HG02970 (cell line): ENCODE measurements at regions not wholly inside any gene's neighbourhood (a gene's known extent, or its start where the extent isn't known, plus 50 kb on each side); places are given as distances from the start of the nearest gene placed in this dataset.
"Not testable (repeated sequence)": the region's sequence is repeated elsewhere in the genome, so short reads cannot be mapped to it uniquely, and the experiment has no call there.

Experiments
- ATAC-seq: cut with Tn5 transposase; IDR thresholded peaks from one replicate; pipeline ENCODE4 v1.9.1; 2021; ENCODE audit warnings: mild to moderate bottlenecking, moderate library complexity, moderate number of reproducible peaks; ENCODE audit not compliant: unreplicated experiment, low FRiP score

DNA sequence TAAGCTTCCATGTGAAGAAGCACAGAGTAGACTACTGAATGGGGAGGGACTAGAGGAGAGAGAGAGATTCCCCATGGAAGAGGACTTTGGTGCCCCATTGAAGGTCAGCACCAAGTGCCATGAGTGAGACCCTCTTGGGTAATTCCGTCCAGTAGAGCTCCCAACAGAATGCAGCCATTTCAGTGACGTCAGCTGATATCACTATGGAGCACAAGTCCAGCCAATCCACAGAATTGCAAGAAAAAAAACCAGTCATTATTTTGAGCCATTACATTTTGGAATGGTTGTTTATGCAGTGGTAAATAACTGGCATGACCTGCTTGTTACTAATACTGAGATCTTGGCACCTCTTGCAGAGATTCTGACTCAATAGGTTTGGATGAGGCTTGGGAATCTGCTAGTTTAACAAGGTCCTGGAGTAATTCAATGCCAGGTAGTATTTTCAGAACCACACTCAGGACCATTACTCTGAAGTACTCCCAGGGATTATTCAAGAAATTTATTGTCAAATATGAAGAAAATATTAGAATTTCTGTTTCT lies 52.6 kb upstream of the SP8 start:
- ATAC-seq: no peak

DNA sequence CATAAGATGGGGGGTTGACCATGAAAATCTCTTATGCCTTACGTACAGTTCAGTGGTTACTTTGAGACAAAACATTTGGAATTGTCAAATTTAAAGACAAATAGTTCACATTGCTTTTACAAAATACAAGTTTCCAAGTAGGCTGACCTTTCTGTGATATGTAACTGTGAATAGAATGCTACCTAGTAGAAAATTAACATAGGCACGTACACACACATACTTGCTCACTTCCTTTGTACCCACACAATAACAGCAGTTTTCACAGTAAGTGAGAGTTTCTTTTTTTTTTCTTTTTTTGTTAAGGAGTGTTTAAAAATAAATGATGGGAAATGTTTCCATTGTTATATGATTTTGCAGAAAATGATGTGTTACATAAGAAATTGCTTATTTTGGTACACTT lies 53.3 kb upstream of the SP8 start:
- no peak for ATAC-seq

DNA sequence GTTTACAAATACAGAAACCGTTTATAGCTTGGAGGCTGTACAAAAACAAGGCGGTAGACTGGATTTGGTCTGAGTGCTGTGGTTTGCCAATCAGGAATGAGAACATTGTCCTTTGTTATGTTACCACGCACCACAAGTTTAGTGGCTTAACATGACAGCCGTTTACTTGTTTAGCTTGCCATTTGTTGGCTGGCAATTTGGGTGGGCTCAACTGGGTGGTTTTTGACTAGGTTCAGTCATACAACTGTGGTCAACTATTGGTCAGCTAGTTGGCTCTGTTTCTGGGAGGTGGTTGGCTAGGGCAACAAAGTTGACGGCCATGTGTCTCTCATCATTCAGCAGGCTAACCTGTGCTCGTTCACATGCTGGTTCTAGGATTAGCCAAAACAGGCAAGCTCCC lies 60.1 kb upstream of the SP8 start:
- no peak for ATAC-seq

DNA sequence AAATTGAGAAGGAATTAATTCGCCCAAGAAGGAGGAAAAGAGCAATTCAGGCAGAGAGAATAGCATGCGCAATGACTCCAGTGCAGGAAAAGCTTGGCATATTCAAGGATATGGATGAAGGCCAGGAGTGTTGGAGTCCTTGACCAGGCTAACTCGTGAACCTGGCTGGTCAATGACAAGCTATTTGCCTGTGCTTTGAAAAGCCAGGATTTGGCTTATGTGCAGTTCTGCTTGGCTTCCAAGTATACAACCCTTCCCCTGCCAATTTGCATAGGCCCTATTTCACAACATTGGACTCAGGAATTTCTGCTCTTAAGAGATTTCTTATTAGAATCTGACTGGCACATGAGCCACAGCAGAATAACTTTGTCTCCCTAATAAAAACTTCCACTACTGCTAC lies 72.3 kb upstream of the SP8 start:
- ATAC-seq: no peak

DNA sequence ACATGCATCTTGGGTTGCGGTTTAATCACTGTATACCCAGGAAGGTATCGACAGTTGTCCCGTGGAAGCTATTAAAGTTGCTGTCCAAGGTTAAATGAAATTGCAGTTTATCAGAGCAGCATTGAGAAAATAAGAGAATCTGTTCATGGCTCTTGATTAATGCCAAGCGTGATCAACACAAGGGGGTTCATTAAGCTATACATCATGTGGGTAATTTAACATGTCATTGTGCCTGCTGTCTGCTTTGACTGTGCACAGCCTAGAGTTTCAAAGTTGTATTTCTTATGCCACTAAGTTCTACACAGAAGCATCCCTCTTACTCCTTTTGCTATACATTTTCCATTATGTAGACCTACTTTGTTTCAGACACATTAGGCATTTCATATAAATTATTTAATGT lies 74.8 kb upstream of the SP8 start:
- no peak for ATAC-seq

DNA sequence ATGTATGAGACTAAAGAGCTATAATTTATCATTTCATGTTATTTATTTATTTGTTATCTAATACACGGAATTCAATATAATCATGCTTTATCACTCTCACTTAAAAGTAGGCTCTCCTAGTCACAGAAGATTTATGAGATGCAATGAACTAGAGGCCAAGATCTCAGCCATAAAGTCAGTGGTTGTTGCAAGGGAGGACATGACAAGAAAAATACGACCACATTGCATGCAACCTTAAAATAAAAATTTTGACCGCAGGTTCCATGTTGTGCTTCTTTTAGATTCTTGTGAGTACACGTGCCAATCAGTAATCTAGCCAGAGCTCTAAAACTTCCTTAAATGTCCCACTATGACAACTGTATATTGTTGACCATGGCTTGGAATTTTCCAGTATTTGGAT lies 75.9 kb upstream of the SP8 start:
- ATAC-seq: no peak

DNA sequence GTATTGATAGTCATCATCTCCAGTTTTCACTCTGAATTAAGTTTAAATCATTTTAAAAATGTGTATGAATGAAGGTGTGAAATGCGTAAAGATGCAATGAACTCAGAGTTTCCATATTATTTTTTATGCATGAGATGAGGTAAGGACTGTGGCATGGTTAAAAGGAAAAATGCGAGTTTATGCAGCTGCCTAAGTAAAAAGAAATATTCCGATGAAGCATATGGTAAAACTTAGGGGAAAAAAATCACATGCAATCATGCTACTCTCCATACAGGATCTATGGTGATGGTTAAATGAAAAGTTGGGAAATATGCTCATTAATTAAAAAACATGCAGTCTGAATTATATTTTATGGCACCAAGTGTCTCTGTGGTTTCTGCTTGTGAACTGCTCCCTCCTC lies 77.5 kb upstream of the SP8 start:
- no peak for ATAC-seq

DNA sequence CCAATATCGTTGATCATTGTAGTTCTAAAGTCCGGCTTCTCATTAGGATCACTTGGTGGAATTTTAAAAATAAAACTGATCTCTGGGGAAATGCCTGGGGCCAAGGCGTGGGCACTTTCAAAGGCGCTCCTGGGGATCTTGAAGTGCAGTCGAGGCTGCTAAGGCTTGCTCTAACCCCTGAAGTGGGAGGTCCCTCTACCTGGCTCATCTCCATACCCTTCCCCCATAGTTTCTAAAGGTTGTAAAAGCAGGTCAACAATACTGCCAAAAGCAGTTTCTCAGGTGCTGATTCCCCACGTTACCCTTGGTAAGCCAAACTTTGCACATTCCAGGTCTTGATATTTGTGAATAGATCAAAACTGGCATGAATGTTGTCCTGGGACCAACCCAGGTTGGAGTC lies 79.0 kb upstream of the SP8 start:
- no peak for ATAC-seq

DNA sequence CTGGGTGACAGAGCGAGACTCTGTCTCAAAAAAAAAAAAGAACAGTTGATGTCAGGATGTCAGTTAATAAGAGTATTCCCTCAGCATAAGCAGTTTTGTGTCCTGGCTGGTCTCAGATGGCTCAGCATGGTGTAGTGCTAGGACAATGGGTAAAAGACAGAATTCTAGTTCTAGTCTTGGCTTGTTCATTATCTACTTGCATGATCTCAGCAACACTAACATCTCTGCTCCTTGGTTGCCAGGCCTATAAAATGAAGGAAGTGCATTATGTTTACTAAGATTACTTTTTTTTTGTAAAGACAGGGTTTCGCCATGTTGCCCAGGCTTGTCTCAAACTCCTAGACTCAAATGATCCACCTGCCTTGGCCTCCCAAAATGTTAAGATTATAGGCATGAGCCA lies 84.3 kb upstream of the SP8 start:
- no peak for ATAC-seq

DNA sequence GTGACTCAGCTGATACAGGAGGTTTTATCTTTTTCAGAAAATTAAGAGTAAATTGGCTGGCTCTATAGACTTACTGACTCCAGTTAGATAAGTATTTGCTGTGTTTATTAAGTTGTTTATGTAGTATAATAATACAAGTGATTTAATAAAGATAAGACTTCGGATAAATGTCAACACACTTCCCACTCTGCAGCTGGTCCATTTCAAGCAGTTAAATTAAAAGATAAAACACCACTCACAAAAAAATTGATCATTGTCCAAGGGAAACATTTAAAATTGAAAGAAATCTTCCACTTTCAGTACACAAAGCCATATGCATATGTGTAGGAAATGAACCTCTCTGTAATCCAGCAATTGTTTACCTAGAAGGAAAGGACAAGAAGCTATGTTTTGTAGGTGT lies 106.1 kb upstream of the SP8 start:
- ATAC-seq: no peak

DNA sequence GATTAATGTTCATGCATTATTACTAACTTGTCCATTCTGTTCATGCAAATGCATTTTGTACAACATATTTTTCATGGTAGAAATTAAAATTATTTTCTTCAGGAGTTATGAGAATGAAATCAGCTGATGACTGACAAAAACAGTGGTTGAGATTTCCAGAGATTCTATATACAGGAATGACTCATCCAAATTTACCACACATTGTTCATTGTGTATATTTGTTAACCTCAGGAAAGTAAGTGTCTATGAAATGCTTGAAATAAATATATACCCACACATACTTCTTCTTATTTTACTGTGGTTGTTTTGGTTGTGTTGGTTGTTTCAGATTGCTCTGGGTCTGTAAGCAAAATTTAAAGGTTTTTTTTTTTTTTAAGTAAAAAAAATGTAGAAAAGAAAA lies 108.1 kb upstream of the SP8 start:
- no peak for ATAC-seq

DNA sequence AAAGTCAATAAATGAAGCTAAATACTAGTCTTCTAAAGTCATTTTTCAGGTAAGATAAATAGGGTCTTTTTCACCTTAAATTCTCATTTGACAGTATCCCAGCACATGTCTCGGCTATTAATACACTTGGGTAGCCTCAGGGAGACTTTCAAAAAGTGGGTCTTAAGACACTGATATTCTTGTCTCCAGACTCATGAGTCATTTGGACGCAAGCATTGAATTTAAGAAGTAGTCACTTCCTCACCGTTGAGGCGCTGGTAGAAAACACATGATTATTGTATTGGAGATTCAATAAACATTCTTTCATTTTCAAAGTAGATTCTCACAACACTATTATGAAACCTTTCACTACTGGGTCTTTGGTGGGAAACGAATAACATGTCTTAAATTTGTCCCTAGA lies 108.9 kb upstream of the SP8 start:
- no peak for ATAC-seq

DNA sequence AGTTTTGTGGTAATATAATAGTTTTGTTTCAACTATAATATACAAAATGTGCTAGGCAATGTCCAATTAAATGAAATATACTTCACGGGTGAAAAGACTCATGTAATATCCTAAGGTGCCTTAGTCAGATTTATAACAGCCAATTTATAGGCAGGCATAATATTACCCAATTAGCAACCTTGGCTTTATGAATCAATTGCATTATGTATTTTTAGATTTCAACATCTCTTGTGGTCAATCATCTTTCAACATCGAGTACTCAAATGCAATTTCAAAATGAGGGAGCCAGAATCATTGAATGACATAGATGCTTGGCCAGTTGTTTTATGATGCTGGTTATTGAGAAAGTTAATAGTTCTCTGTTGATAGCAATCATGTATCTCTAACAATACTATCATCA lies 110.3 kb upstream of the SP8 start:
- ATAC-seq: no peak

DNA sequence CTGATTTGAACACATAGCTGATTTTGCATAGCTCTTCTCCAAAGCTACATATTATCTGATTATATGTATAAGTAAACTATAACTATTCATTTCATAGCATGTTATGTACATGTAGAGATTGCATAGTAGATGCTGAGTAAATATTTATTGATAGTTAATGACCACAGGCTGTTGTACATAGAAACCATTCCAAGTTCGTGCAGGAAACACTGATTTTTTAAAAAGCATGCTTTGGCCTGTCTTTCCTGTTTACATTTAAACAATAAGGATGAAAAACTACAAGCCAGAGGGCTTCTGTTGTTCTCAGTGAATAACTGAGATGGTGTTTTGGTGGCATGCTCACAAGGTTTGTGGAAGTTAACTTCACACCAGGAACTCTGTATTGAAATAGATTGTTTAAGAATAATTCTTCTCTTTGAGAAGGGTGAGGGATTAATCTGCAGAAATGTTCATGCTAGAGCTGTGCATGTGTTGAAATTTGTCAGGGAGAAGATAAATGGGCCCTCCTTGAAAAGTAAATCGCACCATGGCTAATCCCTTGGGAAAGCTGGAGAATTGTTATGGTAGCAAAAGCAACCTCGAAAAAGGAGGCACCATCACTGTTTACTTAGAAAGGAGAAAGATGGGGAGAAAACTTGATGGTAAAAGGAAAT lies 120.2 kb upstream of the SP8 start:
- no peak for ATAC-seq

DNA sequence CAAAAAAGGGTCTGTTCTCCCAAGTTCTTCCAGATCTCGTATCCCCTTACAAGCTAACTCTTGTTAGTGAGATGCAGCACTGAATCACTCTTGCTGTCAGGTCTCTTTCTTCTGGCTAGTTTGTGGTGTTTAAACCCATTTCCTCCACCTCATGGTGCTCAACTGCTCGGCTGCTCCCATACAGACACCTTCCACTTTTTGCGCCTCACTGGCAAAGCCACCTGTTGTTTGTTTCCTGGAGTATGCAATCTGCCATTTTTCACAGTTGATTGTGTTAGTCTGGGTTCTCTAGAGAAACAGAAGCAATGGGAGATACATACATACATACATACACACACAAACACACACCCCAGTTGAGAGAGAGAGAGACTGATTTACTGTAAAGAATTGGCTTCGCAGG lies 124.4 kb upstream of the SP8 start:
- ATAC-seq: no peak

DNA sequence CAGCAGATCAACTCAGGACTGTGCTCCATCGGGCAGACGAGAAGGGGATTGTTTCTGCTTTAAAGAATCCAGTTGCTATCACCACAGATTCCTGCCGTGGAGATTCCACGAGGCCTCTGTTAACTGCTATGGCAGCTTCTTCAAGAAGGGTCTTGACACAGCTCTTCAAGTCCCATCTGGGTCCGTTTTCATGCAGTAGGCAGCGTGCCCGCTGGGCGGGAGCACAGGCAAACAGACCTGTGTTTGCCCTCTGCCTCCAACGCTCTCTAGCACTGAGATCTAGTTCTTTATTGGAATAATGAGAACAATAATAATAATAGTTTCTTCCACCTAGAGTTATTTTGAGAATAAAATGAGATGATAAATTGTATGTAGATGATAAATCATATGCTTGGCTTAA lies 127.2 kb upstream of the SP8 start:
- no peak for ATAC-seq

DNA sequence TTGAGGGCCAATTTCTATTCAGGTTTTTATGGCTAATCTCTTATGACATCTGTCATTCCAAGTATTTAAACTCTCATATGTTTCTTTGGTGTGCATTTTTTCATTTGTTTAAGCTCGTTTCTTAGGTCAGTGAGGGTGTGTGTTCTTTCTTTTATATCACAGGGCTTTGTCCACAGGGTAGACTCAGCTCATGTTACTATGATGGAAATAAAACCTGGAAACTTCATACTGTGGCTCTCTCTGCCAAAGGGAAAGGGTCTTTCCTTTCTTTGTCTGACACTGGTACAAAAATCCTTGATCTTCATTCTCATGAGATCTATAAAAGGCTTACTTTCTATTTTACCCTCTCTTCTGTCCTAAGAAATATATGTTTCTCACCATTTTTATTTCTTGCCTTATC lies 129.6 kb upstream of the SP8 start:
- ATAC-seq: no peak

DNA sequence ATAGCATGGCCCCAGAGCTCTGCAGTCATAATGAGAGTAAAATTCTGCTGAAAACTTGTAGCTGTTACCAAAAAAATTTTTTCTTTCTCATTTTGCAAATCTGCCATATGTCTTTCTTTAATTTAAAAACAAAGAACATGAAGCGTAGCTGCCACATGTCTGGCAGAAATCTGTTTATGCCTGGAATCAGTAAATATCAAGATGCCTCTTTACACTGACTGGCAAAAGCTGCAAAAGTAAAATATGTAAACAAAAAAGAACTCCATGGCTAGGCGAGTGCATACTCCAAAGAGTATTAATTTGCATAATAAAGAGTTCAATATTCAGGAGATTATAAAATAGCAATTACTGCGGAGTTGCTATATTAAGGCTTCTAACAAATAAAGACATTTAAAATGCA lies 130.9 kb upstream of the SP8 start:
- no peak for ATAC-seq

DNA sequence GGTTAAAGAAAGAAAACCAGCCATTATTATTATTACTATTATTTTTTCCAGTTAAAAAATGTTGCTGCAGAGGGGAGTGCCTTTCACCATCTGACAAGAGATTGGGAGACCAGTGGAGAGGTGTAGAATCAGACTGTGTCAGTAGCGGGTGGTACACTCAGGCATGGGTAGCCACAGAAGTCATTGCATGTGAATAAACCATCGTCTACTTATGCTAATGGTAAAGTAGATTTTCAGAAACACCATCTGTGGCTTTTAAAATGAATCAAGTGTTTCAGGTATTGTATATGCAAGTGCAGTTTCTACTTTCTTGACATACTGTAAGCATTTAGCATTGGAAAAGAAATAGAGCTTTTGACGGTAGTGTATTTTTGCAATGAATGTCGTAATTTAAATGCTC lies 131.5 kb upstream of the SP8 start:
- no peak for ATAC-seq

DNA sequence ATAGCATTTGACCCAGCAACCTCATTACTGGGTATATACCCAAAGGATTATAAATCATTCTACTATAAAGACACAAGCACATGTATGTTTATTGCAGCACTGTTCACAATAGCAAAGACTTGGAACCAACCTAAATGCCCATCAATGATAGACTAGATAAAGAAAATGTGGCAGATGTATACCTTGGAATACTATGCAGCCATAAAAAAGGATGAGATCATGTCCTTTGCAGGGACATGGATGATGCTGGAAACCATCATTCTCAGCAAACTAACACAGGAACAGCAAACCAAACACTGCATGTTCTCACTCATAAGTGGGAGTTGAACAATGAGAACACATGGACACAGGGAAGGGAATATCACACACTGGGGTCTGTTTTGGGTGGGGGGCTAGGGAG lies 140.5 kb upstream of the SP8 start:
- ATAC-seq: not testable (repeated sequence)

DNA sequence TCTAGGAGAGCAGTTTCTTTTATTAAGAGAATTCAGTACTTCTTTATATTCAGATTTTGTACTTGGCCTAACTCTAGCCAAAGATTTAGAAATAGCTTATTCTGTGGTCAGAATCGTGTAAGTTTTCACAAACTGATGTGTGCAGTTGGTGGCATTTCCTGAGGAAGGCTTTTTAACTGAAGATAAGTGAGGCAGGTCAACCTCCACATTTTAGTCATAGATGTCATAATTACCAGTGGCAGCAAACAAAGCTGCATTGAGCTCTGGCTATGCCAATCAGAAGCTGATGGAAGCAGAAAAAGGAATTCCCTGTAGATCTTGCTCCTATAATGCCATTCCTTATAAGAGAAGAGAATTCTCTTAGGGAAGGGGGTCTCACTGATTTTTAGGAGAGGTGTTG lies 141.3 kb upstream of the SP8 start:
- ATAC-seq: no peak

DNA sequence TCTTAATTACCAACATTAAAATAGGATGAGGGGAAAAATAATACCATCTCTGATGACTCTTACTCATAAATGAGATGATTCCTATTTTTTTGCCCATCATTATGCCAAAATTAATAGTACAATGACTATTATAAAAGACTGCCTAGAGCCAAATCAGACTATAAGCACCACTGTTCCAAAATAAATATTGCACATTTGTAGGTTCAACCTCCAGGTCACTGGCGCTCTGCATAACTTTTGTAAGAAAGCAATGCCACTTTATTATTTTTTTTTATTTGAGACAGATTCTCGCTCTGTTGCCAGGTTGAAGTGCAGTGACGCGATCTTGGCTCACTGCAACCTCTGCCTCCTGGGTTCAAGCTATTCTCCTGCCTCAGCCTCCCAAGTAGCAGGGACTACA lies 142.5 kb upstream of the SP8 start:
- no peak for ATAC-seq

DNA sequence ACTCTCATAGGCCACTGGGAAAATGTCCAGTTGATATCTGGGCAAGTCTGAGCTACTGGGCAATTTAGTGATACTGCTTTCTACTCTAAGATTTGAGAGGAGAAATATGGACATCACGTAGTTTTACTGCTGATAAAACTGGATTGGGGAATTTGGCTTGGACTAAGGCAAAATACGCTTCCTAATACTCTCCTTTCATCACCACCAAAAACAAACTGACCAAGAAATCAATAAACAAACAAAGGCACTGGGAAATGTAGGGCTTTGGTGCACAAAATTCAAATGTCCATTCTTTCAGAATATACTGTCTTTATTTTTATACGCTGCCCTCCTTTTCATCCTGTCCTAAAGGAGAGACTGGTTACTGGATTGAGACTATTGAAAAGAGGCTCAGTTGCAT lies 145.1 kb upstream of the SP8 start:
- no peak for ATAC-seq
